Ovary (tissue), 7 donors: ENCODE measurements at regions not wholly inside any gene's neighbourhood (a gene's known extent, or its start where the extent isn't known, plus 50 kb on each side); places are given as distances from the start of the nearest gene placed in this dataset.

Source experiments
- DNase-seq, 5 donors: peaks; one replicate each; pipeline ENCODE4 v3.0.0-alpha.2; 2019 to 2020
- H3K27ac ChIP-seq, 2 donors: fragments of 200-600 bp; one replicate each; pipeline versions ENCODE4 v1.5.1 to v1.8.0; 2019 to 2022
- H3K27me3 ChIP-seq: fragments of 200-600 bp; one replicate; pipeline ENCODE4 v1.8.0; 2022
- H3K36me3 ChIP-seq: fragments of 200-600 bp; sonication (generic); one replicate; pipeline ENCODE4 v1.5.1; 2019
- H3K4me1 ChIP-seq: one replicate; pipeline ENCODE4 v1.8.1; 2013; ENCODE audit warnings: mild to moderate bottlenecking, moderate library complexity; ENCODE audit not compliant: insufficient read depth
- H3K4me3 ChIP-seq: fragments of 200-600 bp; sonication (generic); one replicate; pipeline ENCODE4 v1.5.1; 2017
- H3K9me3 ChIP-seq, 2 donors: fragments of 200-600 bp in 1 of 2; sonication (generic) in 1 of 2; one replicate each; pipeline versions ENCODE4 v1.5.1 to v1.8.1; 2013 to 2019; ENCODE audit warnings: mild to moderate bottlenecking in 1 of 2, moderate library complexity in 1 of 2
- CTCF ChIP-seq, 3 donors: fragments of 450-650 bp in 2 of 3; fragments of 200-600 bp in 1 of 3; IDR thresholded peaks; one replicate each; pipeline versions ENCODE4 v1.5.1 to v1.8.0; 2016 to 2022; ENCODE audit warnings: antibody characterized with exemption in 3 of 3, mild to moderate bottlenecking in 1 of 3
- EP300 ChIP-seq: sonication (generic); formaldehyde crosslinking; IDR thresholded peaks from one replicate; pipeline ENCODE4 v1.6.1; 2017; ENCODE audit warnings: antibody characterized with exemption
- POLR2A ChIP-seq: fragments of 450-650 bp; IDR thresholded peaks from one replicate; pipeline ENCODE4 v1.6.1; 2017; ENCODE audit warnings: antibody characterized with exemption, mild to moderate bottlenecking, moderate library complexity
- WGBS, 3 donors: extraction: QIAGEN DNeasy Blood & Tissue Kit in 1 of 3; methylation state at CpG; one replicate each; pipeline versions ENCODE4 v1.1.5 to v1.1.7; 2013 to 2017; 5-methylcytosine and 5-hydroxymethylcytosine counted together
- intact Hi-C, 4 donors: fragments of 100-400 bp; cut with DNase I; formaldehyde crosslinking; loops; one replicate each; pipeline versions ENCODE4 v1.11.0 to v1.15.1; 2022 to 2023
- donor health status: DM: no; HTN: no; CAD: no; lungs with moderate emphysema.
- donor health status: DM: no; HTN: no; CAD: no.
- donor health status: Bipolar disorder and iron deficiency.
- donor health status: DM: no; HTN: no; CAD: no.
- donor health status: DM: yes; HTN: yes; CAD: no.

DNA sequence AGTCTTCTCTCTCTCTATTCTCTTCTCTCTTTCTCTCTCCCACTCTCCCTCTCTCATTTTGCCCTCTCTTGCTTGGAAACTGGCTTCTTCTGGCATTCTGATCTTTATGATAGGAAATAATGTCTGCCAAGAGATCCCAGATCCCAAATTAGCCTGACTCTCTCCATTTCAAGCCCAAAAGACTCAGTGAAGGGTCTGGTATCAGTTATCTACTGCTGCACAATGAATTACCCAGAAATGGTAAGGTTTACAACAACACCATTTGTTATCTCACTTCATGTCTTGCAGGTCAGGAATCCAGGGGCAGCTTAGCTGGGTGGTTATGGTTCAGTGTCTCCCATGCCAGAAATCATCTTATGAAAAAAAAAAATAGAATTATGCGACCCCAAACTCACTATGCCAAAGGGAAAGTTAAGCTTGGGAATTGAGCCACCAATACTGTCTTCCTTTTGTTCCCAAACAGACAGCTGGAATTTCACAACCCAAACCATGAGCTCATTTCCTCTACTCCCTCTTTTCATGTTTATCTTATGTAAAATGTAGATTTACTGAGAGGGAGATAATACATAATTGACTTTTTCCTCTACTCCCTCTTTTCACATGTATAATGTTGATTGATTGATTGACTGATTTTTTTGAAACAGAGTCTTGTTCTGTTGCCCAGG, 67.8 kb upstream of the FICD start:
- Histone ChIP-seq H3K9me3 (no peaks in the 10 kb centered on the region), H3K4me3 (no peak overlapping the region), H3K4me1 (no peaks in the 10 kb centered on the region), H3K36me3 (no peaks in the 10 kb centered on the region), H3K27ac (no peak overlapping the region), H3K27me3 (no peaks in the 10 kb centered on the region)
- intact Hi-C loops: no loop called here
- DNase-seq: no peak
- 3 to 19% (median 16%) methylated on average over 1 of the region's 1 CpG for WGBS, 3 donors
- no peak for TF ChIP-seq EP300
- no peak for TF ChIP-seq CTCF (IDR thresholded peaks at IDR 0.05)
- no peak for TF ChIP-seq POLR2A

DNA sequence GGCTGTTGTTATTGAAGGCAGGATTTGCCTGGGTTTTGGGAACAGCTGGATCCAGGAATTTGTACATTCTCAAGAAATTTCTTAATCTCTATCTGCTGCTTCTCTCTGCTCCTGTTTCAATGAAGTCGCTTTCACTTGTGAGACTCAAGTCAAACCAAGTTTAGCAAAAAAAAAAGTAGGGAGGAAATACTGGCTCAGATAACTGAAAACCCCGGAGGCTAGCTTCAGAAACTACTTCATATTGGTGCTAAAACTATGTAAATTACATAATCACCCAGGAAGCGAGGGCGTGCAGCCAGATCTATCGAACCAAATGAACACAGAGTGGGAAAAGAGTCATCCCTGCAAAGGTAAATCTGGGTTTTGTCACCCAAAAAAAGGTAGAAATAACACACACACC, 68.3 kb upstream of the FICD start:
- DNase-seq: peak in 1 of 5 donors; percentile 40
- 7 to 15% (median 12%) methylated on average over 5 of the region's 5 CpGs for WGBS, 3 donors
- H3K27ac ChIP-seq: no peak overlapping the region
- no peaks in the 10 kb centered on the region for H3K27me3 ChIP-seq
- H3K36me3 ChIP-seq: no peaks in the 10 kb centered on the region
- intact Hi-C loops: no loop called here
- TF ChIP-seq CTCF (IDR thresholded peaks at IDR 0.05): no peak
- TF ChIP-seq EP300: no peak
- TF ChIP-seq POLR2A: no peak
- H3K4me3 ChIP-seq: no peak overlapping the region
- H3K9me3 ChIP-seq: no peaks in the 10 kb centered on the region
- no peaks in the 10 kb centered on the region for H3K4me1 ChIP-seq

DNA sequence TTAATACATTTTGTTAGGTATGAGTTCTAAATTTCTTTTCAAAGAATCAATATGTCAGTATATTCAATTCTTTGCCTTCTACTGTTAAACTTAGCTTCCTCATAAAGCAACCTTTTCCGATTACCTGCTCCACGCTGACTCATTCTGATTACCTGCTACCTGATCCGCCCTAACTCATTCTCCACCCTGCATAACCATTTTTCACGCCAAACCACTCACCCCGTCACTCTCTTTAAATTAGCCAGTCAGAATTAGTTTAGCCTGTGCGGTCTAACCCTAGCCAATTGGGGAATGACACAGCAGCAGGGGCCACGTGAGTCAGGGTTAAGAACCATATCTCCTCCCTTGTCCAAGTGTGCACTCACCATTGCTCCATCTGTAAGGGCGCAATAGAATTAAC, 72.2 kb upstream of the FICD start:
- WGBS, 3 donors: 84 to 88% (median 86%) methylated on average over 8 of the region's 8 CpGs
- Histone ChIP-seq H3K27ac (no peak overlapping the region), H3K4me3 (no peak overlapping the region), H3K27me3 (no peaks in the 10 kb centered on the region), H3K4me1 (no peaks in the 10 kb centered on the region), H3K9me3 (no peaks in the 10 kb centered on the region), H3K36me3 (no peaks in the 10 kb centered on the region)
- DNase-seq: no peak
- no peak for TF ChIP-seq CTCF (IDR thresholded peaks at IDR 0.05)
- no peak for TF ChIP-seq EP300
- no peak for TF ChIP-seq POLR2A
- intact Hi-C loops: no loop called here

DNA sequence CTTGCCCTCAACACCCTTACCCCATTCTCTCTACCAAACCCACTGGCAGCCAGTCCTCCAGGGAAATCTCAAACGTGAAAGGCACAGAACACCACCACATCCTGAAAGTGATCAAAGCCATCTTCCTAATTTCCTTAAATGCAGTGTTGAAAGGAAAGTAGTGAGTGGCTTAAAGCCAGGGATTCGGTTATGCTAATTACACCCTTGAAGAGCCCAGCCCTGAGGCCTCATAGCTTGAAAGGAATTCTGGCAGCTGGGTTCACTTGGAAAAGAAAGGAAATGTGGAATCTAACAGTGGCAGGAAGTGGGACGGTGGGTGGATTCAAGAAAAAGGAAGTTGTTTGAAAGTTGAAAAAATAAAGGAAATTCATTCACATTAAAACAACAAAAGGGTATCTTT, 73.0 kb upstream of the FICD start:
- DNase-seq: no peak
- Histone ChIP-seq H3K9me3 (no peaks in the 10 kb centered on the region), H3K27me3 (no peaks in the 10 kb centered on the region), H3K27ac (no peak overlapping the region), H3K4me1 (no peaks in the 10 kb centered on the region), H3K36me3 (no peaks in the 10 kb centered on the region), H3K4me3 (no peak overlapping the region)
- no peak for TF ChIP-seq EP300
- no peak for TF ChIP-seq POLR2A
- TF ChIP-seq CTCF (IDR thresholded peaks at IDR 0.05): no peak
- intact Hi-C loops: no loop called here
- WGBS, 3 donors: 11 to 15% (median 14%) methylated on average over 3 of the region's 3 CpGs
